ENCODE measurements at regions not wholly inside any gene's neighbourhood (a gene's known extent, or its start where the extent isn't known, plus 50 kb on each side); places are given as distances from the start of the nearest gene placed in this dataset.

GRCh38 chr12:61862986-61863385 lies 397.2 kb upstream of the USP15 start:
- no peak for TF ChIP-seq CTCF (conservative IDR thresholded peaks at IDR 0.05; ENCODE audit: low read depth, low read length)
- Histone ChIP-seq H4K20me1 (ENCODE audit: insufficient read depth) (no peaks in the 10 kb centered on the region), H3K27me3 (ENCODE audit: insufficient read depth, low read depth) (no peaks in the 10 kb centered on the region), H3K79me2 (ENCODE audit: insufficient read depth, low read depth) (no peaks in the 10 kb centered on the region), H3K36me3 (ENCODE audit: insufficient read depth) (no peaks in the 10 kb centered on the region; the same call in 1 of the 2 replicates), H3K4me3 (IDR thresholded peaks at IDR 0.05; ENCODE audit: insufficient read depth, low read depth, low read length) (no peak overlapping the region), H3K9ac (no peak overlapping the region), H3K4me1 (ENCODE audit: low read depth, poor library complexity, severe bottlenecking) (no peaks in the 10 kb centered on the region), H2AFZ (ENCODE audit: low read depth) (no peak overlapping the region), H3K4me2 (no peak overlapping the region), H3K27ac (no peak overlapping the region)

- Histone ChIP-seq H3K36me3 (ENCODE audit: insufficient read depth) (no peaks in the 10 kb centered on the region; the same call in 1 of the 2 replicates), H3K9ac (no peak overlapping the region), H3K4me1 (ENCODE audit: low read depth, poor library complexity, severe bottlenecking) (no peaks in the 10 kb centered on the region), H3K4me3 (IDR thresholded peaks at IDR 0.05; ENCODE audit: insufficient read depth, low read depth, low read length) (no peak overlapping the region), H3K4me2 (no peak overlapping the region), H4K20me1 (ENCODE audit: insufficient read depth) (no peaks in the 10 kb centered on the region), H2AFZ (ENCODE audit: low read depth) (no peak overlapping the region), H3K27me3 (ENCODE audit: insufficient read depth, low read depth) (no peaks in the 10 kb centered on the region), H3K79me2 (ENCODE audit: insufficient read depth, low read depth) (no peaks in the 10 kb centered on the region), H3K27ac (no peak overlapping the region)
- TF ChIP-seq CTCF (conservative IDR thresholded peaks at IDR 0.05; ENCODE audit: low read depth, low read length) = no peak
Measured at GRCh38 chr12:61863811-61864210, 396.4 kb upstream of the USP15 start.

- H2AFZ ChIP-seq (ENCODE audit: low read depth) = no peak overlapping the region
- no peaks in the 10 kb centered on the region for H3K27me3 ChIP-seq (ENCODE audit: insufficient read depth, low read depth)
- H3K4me1 ChIP-seq (ENCODE audit: low read depth, poor library complexity, severe bottlenecking) = peaks cover 7% of the 10 kb centered on the region
- H3K27ac ChIP-seq = no peak overlapping the region
- no peak overlapping the region for H3K9ac ChIP-seq
- H3K36me3 ChIP-seq (ENCODE audit: insufficient read depth) = no peaks in the 10 kb centered on the region
- no peak for TF ChIP-seq CTCF (conservative IDR thresholded peaks at IDR 0.05; ENCODE audit: low read depth, low read length)
- no peaks in the 10 kb centered on the region for H4K20me1 ChIP-seq (ENCODE audit: insufficient read depth)
- no peaks in the 10 kb centered on the region for H3K79me2 ChIP-seq (ENCODE audit: insufficient read depth, low read depth)
- no peak overlapping the region for H3K4me3 ChIP-seq (IDR thresholded peaks at IDR 0.05; ENCODE audit: insufficient read depth, low read depth, low read length)
- no peak overlapping the region for H3K4me2 ChIP-seq
Measured at GRCh38 chr12:61869796-61870195, 390.4 kb upstream of the USP15 start.

GRCh38 chr12:61870658-61871484 lies 389.3 kb upstream of the USP15 start:
- H3K27me3 ChIP-seq (ENCODE audit: insufficient read depth, low read depth) = no peaks in the 10 kb centered on the region
- H3K79me2 ChIP-seq (ENCODE audit: insufficient read depth, low read depth) = no peaks in the 10 kb centered on the region
- H3K36me3 ChIP-seq (ENCODE audit: insufficient read depth) = no peaks in the 10 kb centered on the region
- peaks cover 7% of the 10 kb centered on the region for H3K4me1 ChIP-seq (ENCODE audit: low read depth, poor library complexity, severe bottlenecking)
- H3K27ac ChIP-seq = no peak overlapping the region
- no peak overlapping the region for H3K4me3 ChIP-seq (IDR thresholded peaks at IDR 0.05; ENCODE audit: insufficient read depth, low read depth, low read length)
- no peak for TF ChIP-seq CTCF (conservative IDR thresholded peaks at IDR 0.05; ENCODE audit: low read depth, low read length)
- H3K9ac ChIP-seq = no peak overlapping the region
- H3K4me2 ChIP-seq = no peak overlapping the region
- H2AFZ ChIP-seq (ENCODE audit: low read depth) = peak overlapping the region; percentile 20; the same call in 1 of the 2 replicates
- H4K20me1 ChIP-seq (ENCODE audit: insufficient read depth) = no peaks in the 10 kb centered on the region
